HFFc6 (cell line): ENCODE measurements at regions not wholly inside any gene's neighbourhood (a gene's known extent, or its start where the extent isn't known, plus 50 kb on each side); places are given as distances from the start of the nearest gene placed in this dataset.

Experiments used
- DNase-seq: peaks from one replicate; pipeline ENCODE4 v3.0.0-alpha.2; 2018
- H3K27ac Mint-ChIP-seq: 2 replicates; pipeline ENCODE4 v1.8.0; 2020; ENCODE audit warnings: mild to moderate bottlenecking, mixed read lengths
- H3K27me3 Mint-ChIP-seq: 2 replicates; pipeline ENCODE4 v1.8.0; 2021; ENCODE audit warnings: mild to moderate bottlenecking, moderate library complexity, mixed read lengths; ENCODE audit not compliant: insufficient read depth
- H3K36me3 Mint-ChIP-seq: 2 replicates; pipeline ENCODE4 v1.8.0; 2021; ENCODE audit warnings: low read depth, mixed read lengths
- H3K4me1 Mint-ChIP-seq: 2 replicates; pipeline ENCODE4 v1.8.0; 2020; ENCODE audit warnings: low read depth, mixed read lengths
- H3K4me3 Mint-ChIP-seq: 2 replicates; pipeline ENCODE4 v1.8.0; 2020; ENCODE audit warnings: mild to moderate bottlenecking, moderate library complexity, mixed read lengths
- H3K9me3 Mint-ChIP-seq: 2 replicates; pipeline ENCODE4 v1.8.0; 2020; ENCODE audit warnings: mild to moderate bottlenecking, mixed read lengths
- TF ChIP-seq, protein P1 (sequence below): fragments of 200-600 bp; sonication (generic); IDR thresholded peaks from 2 replicates; pipeline ENCODE4 v1.5.0; 2021; ENCODE audit warnings: antibody characterized with exemption, mild to moderate bottlenecking

DNA sequence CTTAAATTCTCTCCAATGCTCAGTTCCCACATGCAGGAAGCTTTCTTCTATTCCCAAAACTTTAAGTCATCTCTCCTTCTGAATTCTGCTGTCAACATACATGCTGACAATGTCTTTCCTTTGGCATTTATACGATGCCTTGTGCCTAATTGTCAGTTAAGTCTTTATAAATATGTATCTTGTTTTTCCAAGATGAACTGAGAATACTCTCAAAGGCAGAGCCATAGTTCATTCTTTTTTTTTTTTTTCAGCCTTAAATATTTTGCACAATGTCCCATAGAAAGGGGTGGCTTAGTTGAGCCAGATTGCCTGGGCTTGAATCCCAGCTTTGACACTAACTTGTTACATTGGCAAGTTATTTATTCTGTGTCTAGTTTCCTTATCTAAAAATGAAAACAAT, 210.6 kb downstream of the QDPR start:
- Mint-ChIP-seq H3K27ac (no peak overlapping the region), H3K4me1 (peaks cover 44% of the 10 kb centered on the region), H3K9me3 (peaks cover 5% of the 10 kb centered on the region; the same call in 1 of the 2 replicates), H3K27me3 (no peaks in the 10 kb centered on the region), H3K36me3 (0 out of 2 replicates have a peak, but pooled peaks cover 8% of the 10 kb centered on the region), H3K4me3 (no peak overlapping the region)
- TF ChIP-seq, protein P1, sequence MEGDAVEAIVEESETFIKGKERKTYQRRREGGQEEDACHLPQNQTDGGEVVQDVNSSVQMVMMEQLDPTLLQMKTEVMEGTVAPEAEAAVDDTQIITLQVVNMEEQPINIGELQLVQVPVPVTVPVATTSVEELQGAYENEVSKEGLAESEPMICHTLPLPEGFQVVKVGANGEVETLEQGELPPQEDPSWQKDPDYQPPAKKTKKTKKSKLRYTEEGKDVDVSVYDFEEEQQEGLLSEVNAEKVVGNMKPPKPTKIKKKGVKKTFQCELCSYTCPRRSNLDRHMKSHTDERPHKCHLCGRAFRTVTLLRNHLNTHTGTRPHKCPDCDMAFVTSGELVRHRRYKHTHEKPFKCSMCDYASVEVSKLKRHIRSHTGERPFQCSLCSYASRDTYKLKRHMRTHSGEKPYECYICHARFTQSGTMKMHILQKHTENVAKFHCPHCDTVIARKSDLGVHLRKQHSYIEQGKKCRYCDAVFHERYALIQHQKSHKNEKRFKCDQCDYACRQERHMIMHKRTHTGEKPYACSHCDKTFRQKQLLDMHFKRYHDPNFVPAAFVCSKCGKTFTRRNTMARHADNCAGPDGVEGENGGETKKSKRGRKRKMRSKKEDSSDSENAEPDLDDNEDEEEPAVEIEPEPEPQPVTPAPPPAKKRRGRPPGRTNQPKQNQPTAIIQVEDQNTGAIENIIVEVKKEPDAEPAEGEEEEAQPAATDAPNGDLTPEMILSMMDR, result no peak
- no peak for DNase-seq

DNA sequence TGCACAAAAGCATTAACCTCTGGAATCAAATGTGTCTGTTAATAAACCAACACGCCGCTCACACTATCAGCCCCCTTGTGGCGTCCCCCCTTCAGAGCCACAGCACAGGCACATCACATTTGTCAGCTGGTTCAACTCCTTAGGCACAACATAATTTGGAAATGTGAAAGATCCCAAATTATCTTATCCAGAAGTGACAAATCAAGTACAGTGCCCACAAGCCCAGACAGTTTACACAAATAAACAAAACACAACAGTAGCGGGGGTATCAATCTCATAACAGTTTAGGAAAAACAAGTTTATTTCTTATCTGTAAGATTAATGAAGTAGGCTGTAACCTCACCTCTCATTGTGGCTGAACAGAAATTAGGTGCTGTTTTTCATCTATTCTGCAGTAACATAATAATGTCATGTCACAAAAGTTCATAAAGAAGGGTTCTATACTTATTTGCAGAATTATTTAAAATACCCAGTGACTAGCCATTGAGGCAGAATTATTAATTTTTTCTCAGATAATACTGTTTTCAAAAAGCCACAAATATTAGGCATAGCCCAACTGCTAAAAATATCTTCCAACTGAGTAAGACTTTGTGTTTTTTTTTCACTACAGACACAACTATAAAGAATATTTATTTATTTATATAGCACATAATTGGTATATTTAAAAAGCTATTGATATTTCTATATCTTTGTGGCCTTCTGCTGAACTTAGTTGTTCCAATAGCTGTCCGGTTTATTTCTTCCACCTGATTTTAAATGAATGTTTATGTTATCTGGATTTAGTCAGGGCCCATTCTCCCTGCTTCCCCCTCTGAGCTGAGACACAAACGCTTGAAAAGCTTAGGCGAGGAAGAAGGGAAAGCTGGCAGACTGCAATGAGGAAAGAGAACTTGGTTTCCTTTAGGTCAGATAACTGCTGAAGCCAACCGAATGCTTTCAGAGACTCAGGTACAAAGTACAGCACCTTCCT, 214.7 kb downstream of the QDPR start:
- H3K27me3 Mint-ChIP-seq, result no peaks in the 10 kb centered on the region
- no peaks in the 10 kb centered on the region for H3K36me3 Mint-ChIP-seq
- H3K4me3 Mint-ChIP-seq, result no peak overlapping the region
- no peaks in the 10 kb centered on the region for H3K9me3 Mint-ChIP-seq
- peaks cover 18% of the 10 kb centered on the region for H3K4me1 Mint-ChIP-seq
- DNase-seq, result no peak
- no peak overlapping the region for H3K27ac Mint-ChIP-seq
- TF ChIP-seq, protein P1, result no peak

DNA sequence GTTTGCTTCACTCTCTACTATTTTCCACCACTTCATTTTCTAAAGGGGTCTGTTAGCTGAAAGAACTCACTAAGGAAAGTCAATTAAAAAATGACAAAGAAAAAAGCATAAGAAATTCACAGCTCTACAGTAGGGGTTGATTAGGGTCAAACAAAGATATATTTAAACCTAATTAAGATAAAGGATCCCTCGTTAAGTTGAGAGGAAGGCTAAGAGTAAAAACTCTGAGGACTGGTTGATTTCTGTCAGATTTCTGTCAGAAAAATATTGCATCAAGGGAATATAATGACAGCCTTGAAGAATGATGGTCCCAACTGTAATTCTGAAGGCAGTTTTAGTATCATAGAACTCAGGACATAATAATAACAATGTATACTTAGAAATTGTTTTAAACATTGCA, 218.0 kb downstream of the QDPR start:
- Mint-ChIP-seq H3K36me3 (no peaks in the 10 kb centered on the region), H3K4me3 (no peak overlapping the region), H3K9me3 (no peaks in the 10 kb centered on the region), H3K4me1 (peaks cover 12% of the 10 kb centered on the region), H3K27me3 (no peaks in the 10 kb centered on the region), H3K27ac (no peak overlapping the region)
- DNase-seq, result no peak
- TF ChIP-seq, protein P1, result no peak

DNA sequence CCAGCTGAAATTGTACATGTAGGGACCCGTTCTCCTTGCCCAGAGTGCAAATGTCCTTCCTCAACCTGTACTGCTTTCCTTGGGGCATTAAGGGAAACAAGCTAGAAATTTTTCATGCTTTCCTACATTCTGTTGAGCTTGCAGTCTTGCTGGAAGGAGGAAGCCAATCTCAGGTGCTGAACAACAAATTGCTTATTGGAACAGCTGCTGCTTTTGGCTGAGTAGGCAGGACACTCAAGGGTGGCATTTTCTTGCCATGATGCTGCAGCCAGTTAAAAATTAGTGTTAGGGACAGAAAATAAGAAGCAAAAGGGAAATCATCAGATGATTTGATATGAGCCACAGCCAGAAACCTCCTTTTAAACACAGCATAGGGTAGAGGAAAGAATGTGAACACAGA, 223.7 kb downstream of the QDPR start:
- no peaks in the 10 kb centered on the region for H3K9me3 Mint-ChIP-seq
- peaks cover 2% of the 10 kb centered on the region; the same call in 1 of the 2 replicates for H3K27me3 Mint-ChIP-seq
- DNase-seq, result no peak
- no peak overlapping the region for H3K27ac Mint-ChIP-seq
- TF ChIP-seq, protein P1, result no peak
- no peak overlapping the region for H3K4me3 Mint-ChIP-seq
- H3K36me3 Mint-ChIP-seq, result no peaks in the 10 kb centered on the region
- H3K4me1 Mint-ChIP-seq, result no peaks in the 10 kb centered on the region

DNA sequence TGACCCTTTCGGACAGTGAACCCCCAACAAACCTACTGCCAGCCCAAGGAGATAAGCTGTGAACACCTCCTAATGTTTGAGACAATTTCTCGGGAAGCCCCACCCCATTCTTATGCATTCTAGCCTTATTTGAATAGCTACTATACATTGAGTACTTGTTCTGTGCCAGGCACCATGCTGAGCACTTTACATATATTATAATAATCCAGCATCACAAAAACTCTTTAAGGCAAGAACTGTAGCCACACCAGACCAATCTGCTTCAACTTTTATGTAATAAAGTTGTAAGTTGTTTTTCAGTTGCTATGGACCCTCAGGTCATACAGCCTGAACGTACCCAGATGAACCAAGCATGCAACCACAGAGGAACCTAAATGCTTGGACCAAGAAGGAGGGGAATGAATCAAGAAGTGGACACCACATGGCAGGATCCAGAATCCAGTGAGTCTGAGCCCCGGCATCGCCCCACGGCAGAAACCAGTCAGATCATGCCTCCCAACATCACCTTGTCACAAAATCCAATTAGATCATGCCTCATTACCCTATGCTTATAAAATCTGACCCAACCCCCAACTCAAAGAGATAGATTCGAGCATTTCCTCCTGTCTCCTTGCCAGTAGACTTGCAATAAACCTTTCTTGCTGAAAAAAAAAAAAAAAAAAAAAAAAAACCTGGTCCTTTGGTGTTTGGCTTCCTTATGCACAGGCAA, 225.0 kb downstream of the QDPR start:
- H3K36me3 Mint-ChIP-seq, result no peaks in the 10 kb centered on the region
- DNase-seq, result no peak
- no peak overlapping the region for H3K4me3 Mint-ChIP-seq
- no peaks in the 10 kb centered on the region; the same call in 1 of the 2 replicates for H3K4me1 Mint-ChIP-seq
- no peaks in the 10 kb centered on the region for H3K9me3 Mint-ChIP-seq
- H3K27ac Mint-ChIP-seq, result no peak overlapping the region
- H3K27me3 Mint-ChIP-seq, result peaks cover 2% of the 10 kb centered on the region; the same call in 1 of the 2 replicates
- TF ChIP-seq, protein P1, result no peak
